Skin epidermis (tissue), 12 donors: ENCODE measurements at regions not wholly inside any gene's neighbourhood (a gene's known extent, or its start where the extent isn't known, plus 50 kb on each side); places are given as distances from the start of the nearest gene placed in this dataset.

Experiments
- H3K27ac ChIP-seq, 21 experiments: fragments of 200-600 bp; sonication (generic) in 11 of 21; one replicate each; pipeline ENCODE4 v1.5.0; 2020; ENCODE audit warnings: mild to moderate bottlenecking in 3 of 21, inconsistent platforms in 2 of 21, moderate library complexity in 2 of 21
- H3K4me3 ChIP-seq, 7 experiments: fragments of 200-600 bp; sonication (generic) in 2 of 7; one replicate each; pipeline ENCODE4 v1.5.0; 2020; ENCODE audit warnings: inconsistent platforms in 2 of 7, mild to moderate bottlenecking in 2 of 7, moderate library complexity in 1 of 7

- H3K4me3 ChIP-seq = no peak overlapping the region
- peak overlapping the region in 1 of 21 experiments; percentile 35 for H3K27ac ChIP-seq
Observed at GRCh38 chr6:19410481-19410880, 426.7 kb upstream of the ID4 start.

- Histone ChIP-seq H3K27ac (no peak overlapping the region), H3K4me3 (no peak overlapping the region)
Observed at GRCh38 chr6:19413323-19413722, 423.8 kb upstream of the ID4 start.

GRCh38 chr6:19415605-19416326, 421.4 kb upstream of the ID4 start:
- Histone ChIP-seq H3K27ac (no peak overlapping the region), H3K4me3 (no peak overlapping the region)

- Histone ChIP-seq H3K4me3 (no peak overlapping the region), H3K27ac (no peak overlapping the region)
Observed at GRCh38 chr6:19416811-19417210, 420.4 kb upstream of the ID4 start.

DNA sequence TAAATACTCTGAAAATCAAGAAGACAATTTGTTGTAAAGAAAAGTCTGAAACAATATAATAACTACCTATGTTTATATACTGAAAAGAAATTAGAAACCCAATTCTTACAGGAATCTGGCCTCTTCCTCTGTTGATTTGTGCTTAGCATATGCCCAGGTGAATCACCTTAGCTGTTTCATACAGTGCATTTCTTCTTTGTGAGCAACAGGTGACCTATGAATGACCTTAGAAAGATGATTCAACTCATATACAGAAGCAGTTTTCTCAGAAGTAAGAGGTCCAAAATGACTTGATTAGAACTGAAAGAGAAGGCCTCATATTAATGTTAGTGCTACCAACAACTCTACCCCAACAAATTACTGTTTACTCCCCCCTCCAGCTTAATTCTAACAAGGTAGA, 419.5 kb upstream of the ID4 start:
- H3K4me3 ChIP-seq = no peak overlapping the region
- H3K27ac ChIP-seq = no peak overlapping the region

DNA sequence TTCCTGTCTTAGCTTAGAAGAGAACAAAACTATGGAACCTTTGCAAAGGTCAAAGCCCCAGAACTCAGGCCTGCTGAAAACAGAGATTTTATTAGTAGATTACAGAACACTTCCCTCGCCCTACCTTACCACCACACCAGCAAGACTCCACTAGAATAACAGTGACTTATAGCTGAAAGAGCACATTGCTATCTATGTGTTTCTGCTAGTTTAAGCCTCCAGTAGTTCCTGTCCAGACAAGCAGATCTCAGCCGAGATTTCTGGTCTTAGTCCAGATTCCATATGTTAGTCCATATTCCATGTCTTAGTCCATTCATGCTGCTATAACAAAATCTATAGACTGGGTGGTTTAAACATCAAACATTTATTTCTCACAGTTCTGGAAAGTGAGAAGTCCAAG, 412.3 kb upstream of the ID4 start:
- Histone ChIP-seq H3K27ac (no peak overlapping the region), H3K4me3 (no peak overlapping the region)

DNA sequence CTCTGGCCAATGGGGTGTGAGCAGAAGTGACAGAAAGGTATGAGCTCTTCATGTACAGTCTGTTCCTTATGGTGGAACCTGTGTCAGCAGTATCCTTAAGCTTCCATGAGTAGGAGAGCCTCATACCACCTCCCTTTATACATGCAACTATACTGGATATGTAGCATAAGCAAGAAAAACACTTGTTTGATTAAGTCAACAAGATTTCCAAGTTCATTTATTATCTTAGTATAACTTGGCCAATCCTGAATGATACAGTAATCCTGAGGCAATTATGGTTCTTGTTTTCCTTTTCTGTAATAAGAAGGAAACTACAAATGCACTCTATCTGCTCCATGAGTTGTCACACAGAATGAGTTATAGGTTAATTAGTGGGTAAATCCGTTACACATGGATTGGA, 409.6 kb upstream of the ID4 start:
- no peak overlapping the region for H3K4me3 ChIP-seq
- H3K27ac ChIP-seq = no peak overlapping the region

GRCh38 chr6:19432966-19433498, 404.1 kb upstream of the ID4 start:
- Histone ChIP-seq H3K27ac (peak overlapping the region in 1 of 21 experiments; percentile 4), H3K4me3 (no peak overlapping the region)

DNA sequence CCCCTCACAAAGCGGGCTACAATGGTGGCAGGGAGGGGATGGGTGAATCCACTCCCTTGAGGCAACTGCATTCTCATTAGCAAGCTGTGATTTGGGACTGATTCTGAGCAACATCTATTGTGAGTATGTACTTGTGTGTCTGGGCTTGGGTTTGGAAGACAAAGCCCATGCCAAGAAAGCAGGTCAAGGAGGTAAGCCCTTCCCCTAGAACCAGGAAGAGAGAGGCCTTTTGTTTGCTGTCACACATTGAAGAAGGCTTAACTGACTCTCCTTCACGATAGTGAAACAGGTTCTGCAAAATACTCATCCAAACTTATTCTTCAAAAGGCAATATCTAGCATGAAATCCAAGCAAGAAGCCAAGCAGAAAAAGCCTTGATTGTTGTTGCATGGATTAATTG, 403.1 kb upstream of the ID4 start:
- H3K4me3 ChIP-seq = no peak overlapping the region
- H3K27ac ChIP-seq = no peak overlapping the region

DNA sequence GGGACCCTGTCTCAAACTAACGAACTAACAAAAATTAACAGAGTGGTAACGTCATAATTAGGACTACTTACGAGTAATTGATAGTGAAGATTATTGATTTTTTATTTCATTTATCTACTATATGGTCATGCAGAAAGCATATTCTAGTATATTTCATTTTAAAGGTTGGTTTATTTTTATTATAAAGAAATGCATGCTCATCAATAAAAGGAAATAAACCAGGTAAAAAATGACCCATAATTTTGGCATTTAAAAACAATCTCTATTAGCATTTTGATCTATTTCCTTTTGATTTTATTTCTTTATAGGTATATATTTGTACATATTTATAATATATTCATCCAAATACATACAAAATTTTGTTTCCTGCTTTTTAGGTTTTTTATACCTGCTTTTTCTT, 401.4 kb upstream of the ID4 start:
- Histone ChIP-seq H3K4me3 (no peak overlapping the region), H3K27ac (no peak overlapping the region)

DNA sequence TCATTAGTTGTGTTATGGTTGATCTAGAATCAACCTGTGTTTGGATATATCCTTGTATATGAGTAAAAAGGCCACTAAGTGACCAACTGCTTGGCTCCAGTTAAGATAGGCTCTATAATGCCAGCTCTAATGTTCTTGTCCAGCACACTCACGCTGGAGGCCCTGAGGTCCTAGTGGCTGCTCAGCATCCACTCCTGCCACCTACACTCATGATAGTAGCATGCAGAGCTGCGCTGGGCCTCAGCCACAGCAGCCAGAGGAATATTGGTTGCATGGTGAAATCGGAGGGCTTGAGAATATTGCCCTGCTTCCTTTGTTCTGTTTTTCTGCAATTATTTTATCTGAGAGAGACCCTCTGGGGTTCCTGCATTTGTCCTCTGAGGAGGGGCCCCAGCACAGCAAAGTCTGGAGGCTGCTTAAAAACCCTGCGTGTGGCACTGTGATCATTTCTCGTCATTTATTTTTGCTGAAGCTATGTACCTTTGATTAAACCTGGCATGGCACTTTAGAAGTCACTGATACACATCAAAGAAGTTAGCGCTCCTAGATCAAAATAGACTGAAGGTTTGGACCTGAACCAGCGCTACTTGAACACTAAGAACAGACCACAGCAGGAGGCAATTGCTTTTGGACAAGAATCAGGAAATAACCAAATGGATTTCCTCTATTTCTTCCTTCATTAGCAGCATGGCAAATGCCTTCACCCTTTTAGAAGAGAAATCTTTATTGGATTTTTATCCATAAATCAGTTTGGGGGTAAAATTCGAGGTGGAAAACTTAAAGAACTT, 398.4 kb upstream of the ID4 start:
- Histone ChIP-seq H3K27ac (no peak overlapping the region), H3K4me3 (no peak overlapping the region)

- H3K4me3 ChIP-seq = no peak overlapping the region
- H3K27ac ChIP-seq = no peak overlapping the region
Observed at GRCh38 chr6:19440531-19440930, 396.6 kb upstream of the ID4 start.

DNA sequence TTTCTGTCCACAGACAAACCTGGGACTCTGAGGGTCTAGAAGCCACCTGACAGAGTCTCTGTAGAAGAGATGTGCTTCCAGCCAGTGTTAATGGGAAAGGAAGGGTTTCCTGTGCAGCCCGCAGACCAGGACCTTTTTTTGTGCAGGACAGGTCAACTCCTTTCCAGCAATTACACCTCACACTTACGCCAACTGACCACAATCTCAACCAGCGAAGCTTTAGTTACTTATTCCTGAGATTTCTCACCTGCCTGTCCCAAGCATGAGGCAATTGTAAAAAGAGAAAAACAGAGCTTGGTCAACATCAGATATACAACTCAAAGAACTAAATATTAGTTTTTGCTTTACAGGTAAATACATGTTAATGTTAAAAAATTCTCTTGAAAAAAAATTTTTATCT, 393.8 kb upstream of the ID4 start:
- Histone ChIP-seq H3K4me3 (no peak overlapping the region), H3K27ac (no peak overlapping the region)

DNA sequence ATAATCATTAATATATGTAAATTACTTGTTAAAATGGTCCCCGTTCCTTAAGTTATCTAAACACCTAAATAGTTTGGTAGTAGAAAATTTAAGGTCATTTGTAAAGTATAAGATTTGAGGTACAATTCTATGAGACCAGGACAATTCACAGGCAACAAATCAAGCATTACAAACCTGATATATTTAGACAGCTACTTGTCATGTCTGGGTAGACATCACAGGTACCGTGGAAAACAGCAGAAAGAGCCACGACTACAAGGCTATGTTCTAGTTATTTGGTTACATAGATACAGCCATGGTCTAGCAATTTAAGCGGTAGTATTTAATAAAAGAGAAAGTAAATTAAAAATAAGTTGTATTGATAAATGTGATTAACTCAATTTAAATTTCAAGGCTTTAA, 393.1 kb upstream of the ID4 start:
- Histone ChIP-seq H3K4me3 (no peak overlapping the region), H3K27ac (no peak overlapping the region)

DNA sequence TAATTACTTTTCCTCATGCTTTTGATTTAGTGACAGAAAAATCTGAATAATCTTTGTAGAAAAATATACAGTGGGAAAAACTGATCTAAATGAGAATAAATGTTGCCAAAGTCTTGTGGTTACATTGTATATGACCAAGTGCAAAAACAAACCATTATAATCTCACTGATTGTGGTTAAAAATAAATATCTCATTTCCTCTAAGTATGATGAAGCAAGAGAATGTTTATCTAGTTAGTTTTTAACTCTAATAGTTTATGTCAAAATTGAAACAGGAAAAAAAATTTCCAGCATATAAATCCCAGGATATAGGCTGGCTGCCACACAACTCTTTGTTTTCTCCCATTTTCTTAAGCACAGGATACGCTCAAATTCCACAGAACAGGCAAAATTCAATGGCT, 392.7 kb upstream of the ID4 start:
- Histone ChIP-seq H3K4me3 (no peak overlapping the region), H3K27ac (no peak overlapping the region)

- Histone ChIP-seq H3K4me3 (no peak overlapping the region), H3K27ac (no peak overlapping the region)
Observed at GRCh38 chr6:19446570-19446969, 390.6 kb upstream of the ID4 start.

DNA sequence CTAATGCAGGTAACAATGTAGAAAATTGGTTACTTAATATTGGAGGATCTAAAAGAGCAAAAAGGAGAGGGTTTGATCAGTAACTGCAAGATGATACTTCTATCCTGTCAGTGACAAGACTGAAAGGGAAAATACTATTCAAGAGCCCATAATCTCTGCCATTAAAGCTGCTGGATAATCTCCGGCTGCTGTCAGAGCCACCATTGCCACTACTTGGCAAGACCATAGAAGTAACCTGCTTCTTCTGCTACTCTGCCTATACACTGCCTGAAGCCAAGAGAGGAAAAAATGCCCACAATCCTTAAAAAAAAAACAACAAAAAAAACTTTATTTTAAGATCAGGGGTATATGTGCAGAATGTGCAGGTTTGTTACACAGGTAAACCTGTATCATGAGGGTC, 386.5 kb upstream of the ID4 start:
- Histone ChIP-seq H3K27ac (no peak overlapping the region), H3K4me3 (no peak overlapping the region)

- no peak overlapping the region for H3K4me3 ChIP-seq
- no peak overlapping the region for H3K27ac ChIP-seq
Observed at GRCh38 chr6:19452495-19452894, 384.7 kb upstream of the ID4 start.

DNA sequence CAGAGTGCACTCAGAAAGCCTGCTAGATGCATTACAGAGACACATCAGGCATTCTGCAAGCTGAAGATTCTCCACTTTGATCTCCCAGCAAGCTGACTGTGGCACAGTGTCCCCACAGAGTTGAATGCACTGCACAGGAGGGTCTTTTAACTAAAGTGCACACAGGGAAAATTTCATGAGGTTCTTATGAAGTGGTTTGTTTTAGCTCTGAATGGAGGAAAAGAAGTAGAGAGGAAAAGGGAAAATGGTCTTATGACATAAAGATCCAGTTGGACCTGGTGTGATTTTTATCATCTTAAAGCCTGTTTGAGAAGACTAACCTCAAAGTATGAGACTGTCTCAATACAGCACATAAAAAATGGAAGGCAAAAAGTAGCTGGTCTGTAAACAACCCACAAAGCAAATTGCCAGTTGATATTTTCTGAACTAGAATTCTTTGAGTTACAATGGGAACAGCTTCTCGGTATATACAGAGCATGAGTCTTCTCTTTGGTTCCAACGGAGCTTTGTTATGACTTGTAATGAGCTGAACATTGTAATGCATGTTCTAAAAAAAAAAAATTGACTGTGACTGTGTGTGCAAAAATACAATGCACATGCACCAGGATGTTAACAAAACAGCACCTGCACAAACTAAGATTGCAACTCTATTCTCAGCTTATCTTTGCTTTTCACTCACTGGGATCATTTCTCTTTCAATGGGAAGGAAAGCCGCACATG, 383.0 kb upstream of the ID4 start:
- Histone ChIP-seq H3K4me3 (no peak overlapping the region), H3K27ac (no peak overlapping the region)

GRCh38 chr6:19454721-19455392, 382.3 kb upstream of the ID4 start:
- Histone ChIP-seq H3K27ac (no peak overlapping the region), H3K4me3 (no peak overlapping the region)
